HCT116 (cell line): ENCODE measurements at regions not wholly inside any gene's neighbourhood (a gene's known extent, or its start where the extent isn't known, plus 50 kb on each side); places are given as distances from the start of the nearest gene placed in this dataset.

Source experiments
- ATAC-seq: fragments of 200-7000 bp; cut with Tn5 transposase; 2 replicates; pipeline ENCODE4 v1.9.1; 2020; ENCODE audit warnings: mild to moderate bottlenecking, moderate library complexity
- BruUV-seq: library from RNA; stranded (reverse); fragments of 400-500 nt; replicated peaks from 2 replicates; lab custom pipeline; 2021; lab: Mats Ljungman, UMichigan
- CTCF ChIA-PET: fragments of 300-600 bp; sonication (Branson Sonifier 250); formaldehyde crosslinking; loops from one replicate; lab custom pipeline; 2021; ENCODE audit warnings: antibody characterized with exemption; lab: Charles Lee
- POLR2A ChIA-PET: fragments of 300-600, 350-600 bp; sonication (Branson Sonifier 250); formaldehyde crosslinking; loops from one replicate; lab custom pipeline; 2021; ENCODE audit warnings: antibody characterized with exemption; lab: Charles Lee
- RAD21 ChIA-PET, 2 experiments: fragments of 300-600 bp; sonication (Branson Sonifier 250); formaldehyde crosslinking; loops; one replicate each; lab custom pipeline; 2023; ENCODE audit warnings: low total read pairs in 2 of 2; ENCODE audit not compliant: uncharacterized antibody in 2 of 2, unreplicated experiment in 2 of 2, low non-redundant PET in 1 of 2; lab: Charles Lee
- DNase-seq: peaks from one replicate; pipeline ENCODE4 v3.0.0-alpha.2; 2010; ENCODE audit warnings: low read depth, low spot score
- H2AFZ ChIP-seq: fragments of 200-600 bp; shearing (Covaris generic), sonication (generic); 2 replicates; pipeline ENCODE4 v1.6.1; 2017; ENCODE audit warnings: low read depth, mixed run types, mixed read lengths, antibody characterized with exemption, low read length; ENCODE audit not compliant: poor library complexity, severe bottlenecking
- H3K27ac ChIP-seq: 2 replicates; pipeline ENCODE4 v1.5.1; 2012; ENCODE audit warnings: low read depth, low read length
- H3K27me3 ChIP-seq: fragments of 200-600 bp; sonication (generic); 2 replicates; pipeline ENCODE4 v1.6.1; 2016; ENCODE audit warnings: mixed run types, low read length, mixed read lengths; ENCODE audit not compliant: insufficient read depth
- H3K36me3 ChIP-seq, 2 experiments: fragments of 200-500 bp in 1 of 2; fragments of 200-600 bp in 1 of 2; sonication (Bioruptor generic) in 1 of 2; sonication (generic) in 1 of 2; 2 replicates each; pipeline versions ENCODE4 v1.5.1 to v1.6.1; 2014 to 2016; ENCODE audit warnings: low read length in 2 of 2, inconsistent platforms in 1 of 2, mixed read lengths in 1 of 2, mixed run types in 1 of 2; ENCODE audit not compliant: insufficient read depth in 2 of 2, control insufficient read depth in 1 of 2
- H3K4me1 ChIP-seq, 2 experiments: fragments of 200-600 bp in 1 of 2; sonication (generic) in 1 of 2; 2 replicates each; pipeline versions ENCODE4 v1.5.1 to v1.6.1; 2012 to 2017; ENCODE audit warnings: low read length in 2 of 2, inconsistent platforms in 1 of 2, mild to moderate bottlenecking in 1 of 2, mixed read lengths in 1 of 2, mixed run types in 1 of 2, moderate library complexity in 1 of 2; ENCODE audit not compliant: insufficient read depth in 2 of 2, control insufficient read depth in 1 of 2
- H3K4me2 ChIP-seq: fragments of 200-600 bp; sonication (generic); 2 replicates; pipeline ENCODE4 v1.6.1; 2017; ENCODE audit warnings: mixed run types, low read length, mixed read lengths
- H3K4me3 ChIP-seq, 2 experiments: fragments of 200-600 bp in 1 of 2; sonication (generic) in 1 of 2; replicated peaks in 1 of 2; 2 replicates each; pipeline ENCODE4 v1.5.1; 2011 to 2016; ENCODE audit warnings: low read length in 2 of 2, control low read depth in 1 of 2, low read depth in 1 of 2, mild to moderate bottlenecking in 1 of 2, mixed read lengths in 1 of 2, mixed run types in 1 of 2
- H3K79me2 ChIP-seq: fragments of 200-600 bp; sonication (generic); 2 replicates; pipeline ENCODE4 v1.6.1; 2017; ENCODE audit warnings: mild to moderate bottlenecking, mixed run types, low read length, moderate library complexity, mixed read lengths; ENCODE audit not compliant: insufficient read depth
- H3K9ac ChIP-seq: fragments of 200-600 bp; sonication (generic); 2 replicates; pipeline ENCODE4 v1.6.1; 2016; ENCODE audit warnings: low read length, mixed read lengths
- H3K9me2 ChIP-seq: fragments of 200-600 bp; sonication (generic), shearing (Covaris generic); 2 replicates; pipeline ENCODE4 v1.6.1; 2017; ENCODE audit warnings: mixed run types, mild to moderate bottlenecking, moderate library complexity; ENCODE audit not compliant: insufficient read depth
- H3K9me3 ChIP-seq, 2 experiments: fragments of 200-500 bp in 1 of 2; fragments of 200-600 bp in 1 of 2; sonication (Bioruptor generic) in 1 of 2; sonication (generic) in 1 of 2; 2 replicates each; pipeline ENCODE4 v1.6.1; 2014 to 2017; ENCODE audit warnings: low read length in 2 of 2, mixed read lengths in 2 of 2, inconsistent platforms in 1 of 2, low read depth in 1 of 2, mild to moderate bottlenecking in 1 of 2, mixed run types in 1 of 2, moderate library complexity in 1 of 2; ENCODE audit not compliant: control insufficient read depth in 1 of 2, insufficient read depth in 1 of 2
- H4K20me1 ChIP-seq: fragments of 200-600 bp; sonication (generic), shearing (Covaris generic); 2 replicates; pipeline ENCODE4 v1.6.1; 2017; ENCODE audit warnings: mixed run types, mild to moderate bottlenecking, moderate library complexity; ENCODE audit not compliant: insufficient read depth
- ATF3 ChIP-seq: IDR thresholded peaks from 2 replicates; pipeline ENCODE4 v1.6.1; 2012
- CBX3 ChIP-seq: IDR thresholded peaks from 2 replicates; pipeline ENCODE4 v1.6.1; 2012; ENCODE audit warnings: low read depth
- CTCF ChIP-seq, 3 experiments: fragments of 200-600 bp in 1 of 3; sonication (generic) in 1 of 3; IDR thresholded peaks in 2 of 3; conservative IDR thresholded peaks in 1 of 3; 2 replicates each; pipeline ENCODE4 v1.5.1; 2012 to 2017; ENCODE audit warnings: low read depth in 2 of 3, low read length in 2 of 3, antibody characterized with exemption in 1 of 3, borderline replicate concordance in 1 of 3, control low read depth in 1 of 3, mild to moderate bottlenecking in 1 of 3, mixed read lengths in 1 of 3, mixed run types in 1 of 3, moderate library complexity in 1 of 3; ENCODE audit not compliant: insufficient read depth in 1 of 3
- EGR1 ChIP-seq: IDR thresholded peaks from 2 replicates; pipeline ENCODE4 v1.6.1; 2012; ENCODE audit warnings: low read depth
- ELF1 ChIP-seq: IDR thresholded peaks from 2 replicates; pipeline ENCODE4 v1.6.1; 2012; ENCODE audit warnings: low read depth, borderline replicate concordance
- EZH2phosphoT487 ChIP-seq: fragments of 200-600 bp; IDR thresholded peaks from 2 replicates; pipeline ENCODE4 v1.6.1; 2018; ENCODE audit warnings: antibody characterized with exemption, borderline replicate concordance
- POLR2A ChIP-seq: IDR thresholded peaks from 2 replicates; pipeline ENCODE4 v1.7.0; 2011; ENCODE audit warnings: borderline replicate concordance; ENCODE audit not compliant: insufficient read depth, insufficient read length; ENCODE audit errors: extremely low read depth
- POLR2AphosphoS5 ChIP-seq: IDR thresholded peaks from 2 replicates; pipeline ENCODE4 v1.6.1; 2011; ENCODE audit warnings: mild to moderate bottlenecking, low read depth, low read length, moderate library complexity
- REST ChIP-seq: IDR thresholded peaks from 2 replicates; pipeline ENCODE4 v1.6.1; 2012; ENCODE audit warnings: low read depth
- SP1 ChIP-seq: IDR thresholded peaks from 2 replicates; pipeline ENCODE4 v1.6.1; 2012; ENCODE audit warnings: low read depth
- SRF ChIP-seq: IDR thresholded peaks from 2 replicates; pipeline ENCODE4 v1.6.1; 2012; ENCODE audit warnings: low read depth
- TCF7L2 ChIP-seq: IDR thresholded peaks from 2 replicates; pipeline ENCODE4 v1.7.0; 2011; ENCODE audit warnings: borderline replicate concordance, inconsistent platforms; ENCODE audit not compliant: insufficient read depth, insufficient read length; ENCODE audit errors: extremely low read depth
- YY1 ChIP-seq: IDR thresholded peaks from 2 replicates; pipeline ENCODE4 v1.6.1; 2011; ENCODE audit warnings: low read length, low read depth, moderate library complexity, mild to moderate bottlenecking; ENCODE audit not compliant: insufficient replicate concordance; ENCODE audit errors: extremely low read depth
- ZBTB33 ChIP-seq: IDR thresholded peaks from 2 replicates; pipeline ENCODE4 v1.6.1; 2011; ENCODE audit warnings: mild to moderate bottlenecking, low read length, moderate library complexity; ENCODE audit not compliant: insufficient replicate concordance; ENCODE audit errors: extremely low read depth
- ZFX ChIP-seq: fragments of 450-650 bp; IDR thresholded peaks from 2 replicates; pipeline ENCODE4 v1.6.1; 2017
- intact Hi-C: fragments of 100-400 bp; cut with micrococcal nuclease; formaldehyde crosslinking; loops from 2 replicates; pipeline ENCODE4 v1.10.0; 2022

- Histone ChIP-seq H3K27ac (no peak overlapping the region), H3K9me2 (no peaks in the 10 kb centered on the region), H3K9ac (no peak overlapping the region), H3K79me2 (no peaks in the 10 kb centered on the region), H3K27me3 (no peaks in the 10 kb centered on the region), H3K36me3 (no peaks in the 10 kb centered on the region), H3K9me3 (peaks cover 6 to 26% of the 10 kb centered on the region in 2 experiments; a peak in 2 of 4 replicates), H4K20me1 (no peaks in the 10 kb centered on the region), H3K4me2 (no peak overlapping the region), H3K4me3 (no peak overlapping the region), H3K4me1 (no peaks in the 10 kb centered on the region), H2AFZ (no peak overlapping the region)
- no peak for ATAC-seq
- TF ChIP-seq ZFX = no peak
- TF ChIP-seq POLR2A = no peak
- TF ChIP-seq YY1 = no peak
- TF ChIP-seq SRF = no peak
- TF ChIP-seq CBX3 = no peak
- TF ChIP-seq CTCF (IDR thresholded peaks at IDR 0.05 in 2 of 3, conservative IDR thresholded peaks at IDR 0.05 in 1 of 3; ENCODE audit: borderline replicate concordance in 1 of 3, insufficient read depth in 1 of 3, low read depth in 2 of 3, low read length in 2 of 3) = no peak
- no peak for TF ChIP-seq ATF3
- no peak for TF ChIP-seq EZH2phosphoT487
- TF ChIP-seq ZBTB33 = no peak
- no peak for TF ChIP-seq REST
- no peak for TF ChIP-seq POLR2AphosphoS5
- no peak for TF ChIP-seq SP1
- no peak for TF ChIP-seq TCF7L2
- no peak for TF ChIP-seq EGR1
- no peak for TF ChIP-seq ELF1
- DNase-seq = no peak
- no TSS peak for BruUV-seq
- ChIA-PET POLR2A (no interaction called here), CTCF (no interaction called here), RAD21 (no interaction called here)
- intact Hi-C loops = no loop called here
These were observed 101.2 kb downstream of the KCNJ2 start for GRCh38 chr17:70270554-70270953.
